ENCODE measurements at regions not wholly inside any gene's neighbourhood (a gene's known extent, or its start where the extent isn't known, plus 50 kb on each side); places are given as distances from the start of the nearest gene placed in this dataset.

GRCh38 chr15:20345401-20345958 is 196.1 kb downstream of the GOLGA6L6 start:
- TF ChIP-seq CTCF (IDR thresholded peaks at IDR 0.05; ENCODE audit: low read depth, low read length) = no peak
- no peak for TF ChIP-seq POLR2A (IDR thresholded peaks at IDR 0.05; ENCODE audit: extremely low read depth, insufficient read length)

Data from NB4 (cell line).